ENCODE measurements at regions not wholly inside any gene's neighbourhood (a gene's known extent, or its start where the extent isn't known, plus 50 kb on each side); places are given as distances from the start of the nearest gene placed in this dataset.

- Histone ChIP-seq H3K27ac (ENCODE audit: low read depth, low read length) (no peak overlapping the region), H3K36me3 (ENCODE audit: insufficient read depth, low read length) (no peaks in the 10 kb centered on the region), H3K9me3 (ENCODE audit: low read length) (no peaks in the 10 kb centered on the region), H3K9ac (ENCODE audit: low read length) (no peak overlapping the region), H3K4me3 (ENCODE audit: low read depth in 1 of 2, low read length in 2 of 2) (no peak overlapping the region), H3K4me1 (ENCODE audit: insufficient read depth, low read length) (no peaks in the 10 kb centered on the region), H3K27me3 (ENCODE audit: control insufficient read depth in 1 of 2, insufficient read depth in 2 of 2, low read length in 2 of 2) (no peaks in the 10 kb centered on the region)
Observed at GRCh38 chr12:24152270-24152669, 202.8 kb upstream of the SOX5 start.

- Histone ChIP-seq H3K9me3 (ENCODE audit: low read length) (no peaks in the 10 kb centered on the region), H3K27ac (ENCODE audit: low read depth, low read length) (no peak overlapping the region), H3K4me1 (ENCODE audit: insufficient read depth, low read length) (no peaks in the 10 kb centered on the region), H3K27me3 (ENCODE audit: control insufficient read depth in 1 of 2, insufficient read depth in 2 of 2, low read length in 2 of 2) (no peaks in the 10 kb centered on the region), H3K9ac (ENCODE audit: low read length) (no peak overlapping the region), H3K36me3 (ENCODE audit: insufficient read depth, low read length) (no peaks in the 10 kb centered on the region), H3K4me3 (ENCODE audit: low read depth in 1 of 2, low read length in 2 of 2) (no peak overlapping the region)
Observed at GRCh38 chr12:24143928-24144327, 194.5 kb upstream of the SOX5 start.

GRCh38 chr12:24139035-24139434 is 189.6 kb upstream of the SOX5 start:
- Histone ChIP-seq H3K27me3 (ENCODE audit: control insufficient read depth in 1 of 2, insufficient read depth in 2 of 2, low read length in 2 of 2) (no peaks in the 10 kb centered on the region), H3K9me3 (ENCODE audit: low read length) (no peaks in the 10 kb centered on the region), H3K9ac (ENCODE audit: low read length) (no peak overlapping the region), H3K4me3 (ENCODE audit: low read depth in 1 of 2, low read length in 2 of 2) (no peak overlapping the region), H3K36me3 (ENCODE audit: insufficient read depth, low read length) (no peaks in the 10 kb centered on the region), H3K27ac (ENCODE audit: low read depth, low read length) (no peak overlapping the region), H3K4me1 (ENCODE audit: insufficient read depth, low read length) (no peaks in the 10 kb centered on the region)

GRCh38 chr12:24138041-24138440 is 188.6 kb upstream of the SOX5 start:
- no peaks in the 10 kb centered on the region for H3K9me3 ChIP-seq (ENCODE audit: low read length)
- no peaks in the 10 kb centered on the region for H3K27me3 ChIP-seq (ENCODE audit: control insufficient read depth in 1 of 2, insufficient read depth in 2 of 2, low read length in 2 of 2)
- H3K4me1 ChIP-seq (ENCODE audit: insufficient read depth, low read length), result no peaks in the 10 kb centered on the region
- no peaks in the 10 kb centered on the region for H3K36me3 ChIP-seq (ENCODE audit: insufficient read depth, low read length)
- H3K4me3 ChIP-seq (ENCODE audit: low read depth in 1 of 2, low read length in 2 of 2), result no peak overlapping the region
- H3K27ac ChIP-seq (ENCODE audit: low read depth, low read length), result no peak overlapping the region
- H3K9ac ChIP-seq (ENCODE audit: low read length), result no peak overlapping the region

GRCh38 chr12:24135158-24135850 is 185.8 kb upstream of the SOX5 start:
- Histone ChIP-seq H3K27me3 (ENCODE audit: control insufficient read depth in 1 of 2, insufficient read depth in 2 of 2, low read length in 2 of 2) (no peaks in the 10 kb centered on the region), H3K9ac (ENCODE audit: low read length) (no peak overlapping the region), H3K4me3 (ENCODE audit: low read depth in 1 of 2, low read length in 2 of 2) (no peak overlapping the region)

GRCh38 chr12:24134092-24134491 is 184.6 kb upstream of the SOX5 start:
- no peak overlapping the region for H3K4me3 ChIP-seq (ENCODE audit: low read depth in 1 of 2, low read length in 2 of 2)
- no peak overlapping the region for H3K27ac ChIP-seq (ENCODE audit: low read depth, low read length)
- no peaks in the 10 kb centered on the region for H3K4me1 ChIP-seq (ENCODE audit: insufficient read depth, low read length)
- H3K9me3 ChIP-seq (ENCODE audit: low read length), result no peaks in the 10 kb centered on the region
- H3K9ac ChIP-seq (ENCODE audit: low read length), result no peak overlapping the region
- H3K27me3 ChIP-seq (ENCODE audit: control insufficient read depth in 1 of 2, insufficient read depth in 2 of 2, low read length in 2 of 2), result no peaks in the 10 kb centered on the region
- H3K36me3 ChIP-seq (ENCODE audit: insufficient read depth, low read length), result no peaks in the 10 kb centered on the region

More at GRCh38 chr12:24135158-24135850, 185.8 kb upstream of the SOX5 start:
- H3K4me1 ChIP-seq (ENCODE audit: insufficient read depth, low read length), result no peaks in the 10 kb centered on the region
- no peaks in the 10 kb centered on the region for H3K36me3 ChIP-seq (ENCODE audit: insufficient read depth, low read length)
- no peak overlapping the region for H3K27ac ChIP-seq (ENCODE audit: low read depth, low read length)
- no peaks in the 10 kb centered on the region for H3K9me3 ChIP-seq (ENCODE audit: low read length)

GRCh38 chr12:24133384-24133783 is 183.9 kb upstream of the SOX5 start:
- Histone ChIP-seq H3K36me3 (ENCODE audit: insufficient read depth, low read length) (no peaks in the 10 kb centered on the region), H3K27ac (ENCODE audit: low read depth, low read length) (no peak overlapping the region), H3K27me3 (ENCODE audit: control insufficient read depth in 1 of 2, insufficient read depth in 2 of 2, low read length in 2 of 2) (no peaks in the 10 kb centered on the region)

GRCh38 chr12:24127919-24128721 is 178.7 kb upstream of the SOX5 start:
- Histone ChIP-seq H3K9me3 (ENCODE audit: low read length) (no peaks in the 10 kb centered on the region), H3K4me1 (ENCODE audit: insufficient read depth, low read length) (no peaks in the 10 kb centered on the region), H3K36me3 (ENCODE audit: insufficient read depth, low read length) (no peaks in the 10 kb centered on the region), H3K9ac (ENCODE audit: low read length) (no peak overlapping the region), H3K4me3 (ENCODE audit: low read depth in 1 of 2, low read length in 2 of 2) (no peak overlapping the region), H3K27ac (ENCODE audit: low read depth, low read length) (no peak overlapping the region), H3K27me3 (ENCODE audit: control insufficient read depth in 1 of 2, insufficient read depth in 2 of 2, low read length in 2 of 2) (no peaks in the 10 kb centered on the region)

More at GRCh38 chr12:24133384-24133783, 183.9 kb upstream of the SOX5 start:
- Histone ChIP-seq H3K9me3 (ENCODE audit: low read length) (no peaks in the 10 kb centered on the region), H3K4me1 (ENCODE audit: insufficient read depth, low read length) (no peaks in the 10 kb centered on the region), H3K4me3 (ENCODE audit: low read depth in 1 of 2, low read length in 2 of 2) (no peak overlapping the region), H3K9ac (ENCODE audit: low read length) (no peak overlapping the region)

- no peak overlapping the region for H3K4me3 ChIP-seq (ENCODE audit: low read depth in 1 of 2, low read length in 2 of 2)
- H3K27ac ChIP-seq (ENCODE audit: low read depth, low read length), result no peak overlapping the region
- no peaks in the 10 kb centered on the region for H3K36me3 ChIP-seq (ENCODE audit: insufficient read depth, low read length)
- H3K9me3 ChIP-seq (ENCODE audit: low read length), result no peaks in the 10 kb centered on the region
- no peak overlapping the region for H3K9ac ChIP-seq (ENCODE audit: low read length)
- no peaks in the 10 kb centered on the region for H3K27me3 ChIP-seq (ENCODE audit: control insufficient read depth in 1 of 2, insufficient read depth in 2 of 2, low read length in 2 of 2)
- H3K4me1 ChIP-seq (ENCODE audit: insufficient read depth, low read length), result no peaks in the 10 kb centered on the region
Observed at GRCh38 chr12:24125280-24125679, 175.8 kb upstream of the SOX5 start.

- Histone ChIP-seq H3K27me3 (ENCODE audit: control insufficient read depth in 1 of 2, insufficient read depth in 2 of 2, low read length in 2 of 2) (no peaks in the 10 kb centered on the region), H3K4me1 (ENCODE audit: insufficient read depth, low read length) (no peaks in the 10 kb centered on the region), H3K27ac (ENCODE audit: low read depth, low read length) (no peak overlapping the region), H3K9me3 (ENCODE audit: low read length) (no peaks in the 10 kb centered on the region), H3K4me3 (ENCODE audit: low read depth in 1 of 2, low read length in 2 of 2) (no peak overlapping the region), H3K36me3 (ENCODE audit: insufficient read depth, low read length) (no peaks in the 10 kb centered on the region), H3K9ac (ENCODE audit: low read length) (no peak overlapping the region)
Observed at GRCh38 chr12:24121911-24122310, 172.4 kb upstream of the SOX5 start.

- Histone ChIP-seq H3K9me3 (ENCODE audit: low read length) (no peaks in the 10 kb centered on the region), H3K27ac (ENCODE audit: low read depth, low read length) (no peak overlapping the region), H3K4me3 (ENCODE audit: low read depth in 1 of 2, low read length in 2 of 2) (no peak overlapping the region), H3K36me3 (ENCODE audit: insufficient read depth, low read length) (no peaks in the 10 kb centered on the region), H3K4me1 (ENCODE audit: insufficient read depth, low read length) (no peaks in the 10 kb centered on the region), H3K9ac (ENCODE audit: low read length) (no peak overlapping the region), H3K27me3 (ENCODE audit: control insufficient read depth in 1 of 2, insufficient read depth in 2 of 2, low read length in 2 of 2) (no peaks in the 10 kb centered on the region)
Observed at GRCh38 chr12:24118668-24119067, 169.2 kb upstream of the SOX5 start.

- Histone ChIP-seq H3K27me3 (ENCODE audit: control insufficient read depth in 1 of 2, insufficient read depth in 2 of 2, low read length in 2 of 2) (no peaks in the 10 kb centered on the region), H3K9ac (ENCODE audit: low read length) (no peak overlapping the region), H3K27ac (ENCODE audit: low read depth, low read length) (no peak overlapping the region), H3K9me3 (ENCODE audit: low read length) (no peaks in the 10 kb centered on the region), H3K4me3 (ENCODE audit: low read depth in 1 of 2, low read length in 2 of 2) (no peak overlapping the region), H3K4me1 (ENCODE audit: insufficient read depth, low read length) (no peaks in the 10 kb centered on the region), H3K36me3 (ENCODE audit: insufficient read depth, low read length) (no peaks in the 10 kb centered on the region)
Observed at GRCh38 chr12:24116548-24116947, 167.1 kb upstream of the SOX5 start.
